HuH-7.5 (cell line): ENCODE measurements at regions not wholly inside any gene's neighbourhood (a gene's known extent, or its start where the extent isn't known, plus 50 kb on each side); places are given as distances from the start of the nearest gene placed in this dataset.
A peak's percentile ranks its signal among the peaks of the same experiment; 100 is the strongest.
"Not testable (repeated sequence)": the region's sequence is repeated elsewhere in the genome, so short reads cannot be mapped to it uniquely, and the experiment has no call there.

Experiments used
- DNase-seq: peaks from one replicate; pipeline ENCODE4 v3.0.0; 2011; ENCODE audit warnings: low spot score

DNA sequence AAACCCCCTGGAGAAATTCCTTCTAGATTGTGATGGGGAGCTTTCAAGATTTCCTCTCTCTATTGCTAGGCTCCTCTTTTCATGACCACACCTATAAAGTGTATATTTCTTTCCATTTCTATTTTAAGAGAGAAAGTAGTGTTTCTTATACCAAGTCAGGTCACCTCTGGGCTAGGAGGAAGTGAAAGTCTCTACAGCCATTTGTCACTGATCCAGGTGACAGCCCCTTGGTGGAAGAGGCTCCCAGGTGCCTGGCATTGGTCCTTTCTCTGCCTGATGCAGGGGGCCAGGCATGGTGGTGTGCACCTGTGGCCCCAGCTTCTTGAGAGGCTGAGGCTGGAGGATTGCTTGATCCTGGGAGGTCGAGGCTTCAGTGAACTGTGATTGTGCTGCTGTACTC, 64.7 kb downstream of the DHCR7 start:
- no peak for DNase-seq

DNA sequence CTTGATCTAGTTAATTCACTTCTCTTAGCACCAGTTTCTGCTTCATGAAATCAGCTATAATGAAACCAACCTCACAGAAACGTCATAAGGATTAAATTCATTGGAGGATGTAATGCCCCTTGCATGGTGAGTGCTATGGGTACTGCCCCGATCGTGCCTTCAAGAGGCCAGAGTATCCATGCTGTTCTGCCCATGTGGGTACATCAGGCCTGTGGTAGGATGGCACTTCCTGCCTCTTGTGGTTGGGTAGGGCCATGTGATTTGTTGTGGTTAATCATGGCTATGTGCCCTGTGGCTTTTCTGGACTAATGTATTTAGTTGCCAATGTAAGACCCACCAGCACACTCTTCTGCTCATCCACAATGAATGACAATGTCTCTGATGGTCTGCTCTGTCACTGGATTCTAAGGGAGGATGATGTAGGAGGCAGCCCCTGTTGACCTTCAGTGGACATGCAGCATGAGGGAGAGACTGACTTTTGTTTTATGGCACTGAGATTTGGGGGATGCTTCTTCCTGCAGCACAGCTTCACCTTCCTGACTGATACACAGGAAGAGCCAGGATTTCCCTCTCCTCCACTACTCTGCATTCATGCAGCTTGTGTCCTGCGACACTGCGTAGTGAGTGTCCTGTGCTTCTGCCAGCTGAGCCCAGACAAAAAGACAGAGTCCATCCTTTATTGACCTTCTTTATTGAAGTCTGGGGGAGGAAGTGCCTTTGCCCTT, 66.2 kb downstream of the DHCR7 start:
- no peak for DNase-seq

DNA sequence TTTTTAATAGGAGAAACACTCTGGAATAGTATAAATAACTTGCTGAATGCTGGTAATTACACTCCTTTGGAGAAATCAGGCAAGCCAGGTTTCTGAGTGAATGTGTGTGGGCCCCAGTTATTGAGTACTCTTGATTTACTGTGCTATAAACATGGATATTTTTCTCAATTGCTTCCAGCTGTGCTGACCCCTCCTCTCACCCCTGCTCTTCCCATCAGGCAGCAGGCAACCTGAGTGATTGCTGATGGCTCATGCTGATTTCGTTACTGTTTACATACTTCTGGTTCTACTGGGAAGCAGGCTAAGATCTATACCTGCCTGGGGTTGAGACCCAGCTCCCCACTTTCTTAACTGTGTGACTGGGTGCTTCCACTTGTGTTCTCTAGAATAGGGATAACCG, 68.5 kb downstream of the DHCR7 start:
- DNase-seq: no peak

DNA sequence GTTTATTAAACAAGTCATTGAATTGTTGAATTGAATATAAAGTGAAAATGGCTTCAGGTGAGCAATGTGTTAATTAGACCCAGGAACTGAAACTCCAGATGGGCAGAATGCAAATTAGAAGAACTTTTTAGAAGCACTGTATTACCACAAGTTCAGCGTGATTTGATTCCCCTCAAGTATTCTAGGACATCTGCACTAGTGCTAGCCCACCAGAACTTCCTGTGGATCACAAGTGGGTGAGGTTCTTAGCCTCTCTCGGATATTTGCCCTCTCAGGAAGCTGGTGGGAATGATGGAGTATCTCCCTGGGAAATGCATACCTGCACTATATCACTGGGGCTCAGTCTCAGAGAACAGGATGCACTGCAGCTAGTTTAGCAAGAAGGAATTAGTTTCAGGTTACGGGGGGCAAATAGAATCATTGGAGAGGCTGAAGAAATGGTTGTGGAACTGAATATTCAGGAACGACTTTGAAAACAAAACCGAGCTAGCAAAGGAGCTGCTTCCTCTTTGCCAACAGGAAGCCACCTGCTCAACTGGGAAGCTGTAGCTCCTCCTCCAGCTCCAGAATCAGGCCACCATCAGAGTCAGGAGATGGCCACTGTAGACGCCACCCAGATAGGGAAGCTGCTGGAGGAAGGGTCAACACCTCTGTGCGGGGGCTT, 74.3 kb downstream of the DHCR7 start:
- DNase-seq: no peak

DNA sequence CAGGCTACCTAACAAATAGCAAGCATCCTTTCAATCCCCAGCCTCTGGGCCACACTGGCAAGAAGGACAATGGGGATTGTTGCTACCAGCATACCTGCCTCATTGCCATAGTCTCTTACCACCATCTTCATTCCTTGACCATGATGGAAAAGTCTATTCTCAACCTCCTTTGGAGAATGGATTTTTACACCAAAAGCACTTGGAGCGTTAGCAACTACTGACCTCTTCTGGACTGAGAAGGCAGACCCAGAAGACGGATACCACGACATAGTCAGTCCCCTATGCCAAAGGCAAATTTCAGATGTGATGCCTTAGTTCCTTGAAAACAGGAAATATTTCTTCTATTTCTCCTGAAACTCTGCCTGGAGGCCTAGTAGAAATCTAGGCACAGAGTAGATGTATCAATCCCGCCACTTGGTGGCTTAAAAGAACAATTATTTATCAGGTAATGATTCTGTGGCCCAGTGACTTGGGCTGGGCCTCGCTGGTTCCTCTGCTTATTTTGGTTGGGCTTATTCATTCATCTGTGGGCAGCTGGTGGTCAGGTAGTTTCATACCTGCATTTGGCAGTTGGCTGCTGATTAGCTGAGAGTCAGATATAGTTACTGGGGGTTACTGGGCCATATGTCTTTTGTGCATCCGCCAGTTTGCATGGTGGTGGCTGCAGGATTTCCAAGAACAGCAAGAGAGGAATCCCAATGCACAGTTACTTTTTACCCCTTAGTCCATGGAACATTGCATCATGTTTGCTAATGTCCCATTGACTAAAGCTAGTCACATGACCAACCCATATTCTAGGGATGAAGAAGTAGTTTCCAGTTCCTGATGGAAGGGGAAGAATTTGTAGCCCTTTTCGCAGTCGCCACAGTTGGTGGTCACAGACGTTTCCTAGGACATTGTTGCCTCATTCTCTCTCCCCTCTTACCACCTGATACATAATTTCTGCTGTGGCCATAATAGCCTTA, 75.2 kb downstream of the DHCR7 start:
- peak; percentile 60 for DNase-seq

DNA sequence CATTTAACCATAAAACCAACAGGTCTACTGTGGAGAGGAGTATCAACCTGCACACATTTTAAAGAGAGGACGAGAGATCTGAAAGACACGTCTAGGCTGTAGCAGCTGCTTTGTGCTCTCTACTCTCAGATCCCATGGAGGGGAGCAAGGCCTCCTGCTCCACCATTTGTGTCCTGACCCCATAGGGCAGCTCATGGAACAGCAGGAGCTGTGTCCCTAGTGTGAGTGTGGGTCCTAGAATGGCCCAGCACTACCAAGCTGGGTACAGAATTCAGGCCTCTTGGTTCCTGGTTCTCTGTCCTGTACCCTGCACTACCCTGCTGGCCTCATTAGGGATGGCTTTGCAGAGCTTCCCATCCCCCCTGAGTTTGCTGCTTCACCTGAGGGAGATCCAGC, 76.5 kb downstream of the DHCR7 start:
- DNase-seq: no peak

DNA sequence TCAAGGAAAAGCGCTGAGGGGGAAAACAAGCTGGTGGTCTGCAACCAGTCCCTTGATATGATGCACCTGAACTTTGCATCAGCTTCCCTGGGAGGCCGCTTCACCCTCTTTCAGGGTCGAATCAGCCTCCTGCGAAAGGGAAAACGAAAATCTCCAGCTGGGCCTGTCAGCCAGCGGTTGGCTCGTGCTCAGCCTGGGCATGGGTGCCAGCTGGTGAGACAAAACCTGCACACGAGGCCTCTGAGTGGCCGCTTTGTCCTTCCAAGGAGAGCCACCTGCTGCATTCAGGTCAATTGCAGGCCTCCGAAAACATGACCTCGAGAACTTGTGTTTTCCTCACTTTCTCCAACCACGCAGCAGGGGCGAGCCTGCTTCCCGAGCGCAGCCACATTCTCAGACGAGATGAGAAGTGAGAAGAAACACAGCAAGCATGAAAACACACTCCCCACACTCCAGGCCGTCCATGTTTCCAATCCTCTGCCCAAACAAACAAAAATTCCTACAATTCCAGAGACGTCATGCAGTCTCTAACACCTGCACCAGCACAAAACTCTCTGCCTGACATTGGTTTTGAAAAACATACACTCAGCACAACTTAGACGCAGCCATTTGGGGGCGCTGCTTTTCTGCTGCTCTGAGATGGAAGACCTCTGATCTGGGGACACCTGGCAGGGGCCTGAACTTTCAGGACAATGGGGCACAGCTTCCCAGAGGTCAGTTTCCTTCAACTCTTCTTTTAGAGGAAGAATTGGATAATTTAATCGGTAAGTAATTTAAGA, 77.1 kb downstream of the DHCR7 start:
- DNase-seq: no peak

DNA sequence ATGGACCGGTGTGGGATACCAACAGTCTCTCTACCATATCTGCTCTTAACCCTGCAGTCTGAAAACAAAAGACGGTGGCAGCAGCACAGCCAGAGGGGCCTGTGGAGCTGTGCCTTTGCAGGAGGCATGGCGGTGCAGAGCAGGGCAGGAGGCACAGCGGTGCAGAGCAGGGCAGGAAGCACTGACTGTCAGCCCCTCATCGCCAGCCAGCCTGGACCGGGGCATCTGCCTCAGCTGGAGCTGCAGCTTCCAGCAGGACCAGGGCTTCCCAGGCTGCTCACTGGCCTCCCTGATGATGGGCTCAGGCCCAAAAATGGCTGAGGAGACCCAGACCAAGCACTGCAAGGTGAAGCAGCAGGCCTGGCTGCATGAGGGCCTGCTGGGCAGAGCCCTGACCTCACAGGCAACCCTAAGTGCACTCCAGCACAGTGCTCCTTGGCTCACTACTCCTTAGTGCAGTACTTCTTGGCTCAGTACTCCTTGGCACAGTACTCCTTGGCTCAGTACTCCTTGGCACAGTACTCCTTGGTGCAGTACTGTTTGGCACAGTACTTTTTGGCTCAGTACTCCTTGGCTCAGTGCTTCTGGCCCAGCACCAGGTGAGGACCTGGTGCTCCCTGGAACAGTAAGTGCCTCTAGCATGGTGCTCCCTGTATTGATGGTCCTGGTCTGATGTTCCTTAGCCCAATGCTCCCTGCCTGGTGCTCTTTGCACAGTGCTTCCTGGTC, 78.0 kb downstream of the DHCR7 start:
- no peak for DNase-seq

DNA sequence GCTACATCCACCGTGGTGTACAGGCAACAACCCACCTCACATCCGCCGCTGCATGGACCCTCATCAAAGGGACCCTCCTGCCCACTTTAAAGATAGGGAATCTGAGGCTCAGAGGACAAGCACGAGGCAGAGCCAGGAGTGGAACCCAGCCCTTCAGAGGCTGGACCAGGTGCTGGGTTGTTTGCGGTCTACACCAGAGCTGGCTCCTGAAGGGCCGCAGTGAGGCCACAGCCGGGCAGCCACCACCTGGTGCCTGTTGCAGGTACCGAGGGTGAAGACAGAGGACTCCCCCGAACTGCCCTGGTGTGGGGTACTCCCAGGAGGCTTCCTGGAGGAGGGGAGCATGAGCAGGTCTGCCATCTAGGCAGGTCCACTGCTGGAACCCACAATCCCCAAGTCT, 78.8 kb downstream of the DHCR7 start:
- DNase-seq: no peak

DNA sequence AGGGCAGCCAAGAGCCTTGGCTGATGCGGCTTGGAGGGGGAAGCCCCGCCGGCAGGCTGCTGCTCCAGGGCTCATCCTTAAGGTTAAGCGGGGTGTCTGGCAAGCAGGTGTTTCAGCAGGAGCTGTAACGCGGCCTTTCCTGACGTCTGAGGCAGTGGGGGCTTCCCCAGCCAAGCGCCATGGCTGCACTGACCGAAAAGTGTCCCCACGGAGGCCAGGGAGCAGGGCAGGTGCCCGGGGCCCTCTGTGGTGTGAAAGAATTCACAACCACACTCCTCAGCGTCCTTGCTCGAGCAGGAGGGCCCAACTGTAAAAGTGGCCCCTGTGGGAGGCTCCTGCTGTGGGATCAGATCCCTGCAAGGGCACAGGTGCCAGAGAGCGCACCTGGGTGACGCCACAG, 79.2 kb downstream of the DHCR7 start:
- DNase-seq: no peak

DNA sequence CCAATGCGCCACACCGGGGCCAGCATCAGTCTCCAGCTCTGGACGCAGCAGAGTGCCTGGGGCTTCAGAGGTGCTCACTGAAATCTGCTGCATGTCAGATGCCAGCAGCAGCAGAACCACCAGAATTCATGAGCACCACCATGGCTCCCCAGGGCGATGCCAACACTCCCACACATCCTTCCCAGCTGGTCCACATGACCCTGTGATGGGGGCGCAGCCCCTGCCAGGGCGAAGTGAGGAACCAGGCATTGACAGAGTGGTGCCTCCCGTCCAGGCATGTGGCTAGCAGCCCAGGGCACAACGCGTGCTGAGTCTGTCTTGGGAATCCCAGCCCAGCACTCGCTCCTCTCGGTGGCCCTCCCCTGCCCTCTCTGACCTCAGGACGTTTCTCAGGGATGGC, 80.4 kb downstream of the DHCR7 start:
- no peak for DNase-seq

DNA sequence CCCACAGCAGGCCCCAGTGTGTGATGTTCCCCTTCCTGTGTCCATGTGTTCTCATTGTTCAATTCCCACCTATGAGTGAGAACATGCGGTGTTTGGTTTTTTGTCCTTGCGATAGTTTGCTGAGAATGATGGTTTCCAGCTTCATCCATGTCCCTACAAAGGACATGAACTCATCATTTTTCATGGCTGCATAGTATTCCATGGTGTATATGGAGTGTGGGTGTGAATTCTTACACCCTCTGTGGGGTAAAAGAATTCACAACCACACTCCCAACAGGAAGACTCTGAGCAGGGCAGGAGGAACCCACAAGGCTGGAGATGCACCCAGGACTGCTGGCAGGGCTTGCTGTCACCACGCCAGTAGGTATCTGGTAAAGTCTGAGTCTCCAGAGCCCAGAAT, 80.9 kb downstream of the DHCR7 start:
- not testable (repeated sequence) for DNase-seq

DNA sequence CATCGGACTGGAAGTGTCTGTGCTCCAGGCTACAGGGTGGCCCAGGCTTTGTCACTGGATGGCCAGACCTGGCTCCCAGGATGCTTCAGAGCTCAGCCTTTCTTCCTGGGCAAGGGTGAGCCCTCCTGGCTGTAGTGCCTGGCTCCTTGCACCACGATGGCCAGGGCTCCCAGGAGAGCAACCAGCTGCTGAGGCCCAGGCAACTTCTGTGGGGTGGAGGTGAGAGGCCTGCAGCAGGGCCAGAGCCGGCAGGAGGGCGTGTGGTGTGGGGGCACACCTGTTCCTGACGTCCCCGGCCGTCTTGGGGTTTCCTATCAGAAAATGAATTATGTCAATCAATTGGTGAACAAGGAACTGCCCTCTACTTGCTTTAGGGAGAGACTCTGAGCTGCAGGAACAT, 82.1 kb downstream of the DHCR7 start:
- no peak for DNase-seq

DNA sequence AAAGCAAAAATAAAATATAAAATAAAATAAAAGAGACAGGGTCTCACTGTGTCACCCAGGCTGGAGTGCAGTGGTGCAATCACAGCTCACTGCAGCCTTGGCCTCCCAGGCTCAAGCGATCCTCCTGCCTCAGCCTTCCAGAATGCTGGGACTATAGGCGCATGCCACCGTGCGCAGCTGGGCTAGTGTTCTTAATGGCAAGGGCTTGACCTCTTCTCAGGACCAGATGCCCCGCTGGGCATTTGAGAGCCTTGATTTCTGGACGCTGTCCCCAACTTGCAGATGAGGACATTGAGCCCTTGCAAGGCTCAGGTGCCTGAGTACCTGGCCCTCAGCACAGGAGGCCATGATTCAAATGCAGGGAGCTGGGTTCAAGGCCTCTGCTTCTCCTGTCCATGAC, 82.6 kb downstream of the DHCR7 start:
- no peak for DNase-seq

DNA sequence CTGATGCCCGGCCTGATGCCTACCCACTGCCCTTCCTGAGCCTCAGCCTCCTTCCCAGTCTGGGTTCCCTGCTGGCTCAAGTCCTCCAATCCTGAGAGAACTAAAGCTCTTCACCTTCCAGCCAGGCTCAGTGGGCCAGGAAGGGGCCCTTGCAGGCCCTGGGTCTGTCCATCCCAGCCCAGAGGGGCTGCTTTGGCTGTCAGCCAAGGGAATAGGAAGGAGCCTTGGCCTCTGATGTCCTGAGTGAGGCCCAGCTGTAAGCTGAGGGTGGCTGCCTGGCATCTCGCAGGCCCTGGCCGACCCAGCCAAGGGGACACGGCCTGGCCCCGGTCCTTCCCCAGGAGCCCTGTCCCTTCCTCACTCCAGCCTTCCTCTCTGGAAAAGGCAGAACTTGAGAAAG, 83.4 kb downstream of the DHCR7 start:
- no peak for DNase-seq

DNA sequence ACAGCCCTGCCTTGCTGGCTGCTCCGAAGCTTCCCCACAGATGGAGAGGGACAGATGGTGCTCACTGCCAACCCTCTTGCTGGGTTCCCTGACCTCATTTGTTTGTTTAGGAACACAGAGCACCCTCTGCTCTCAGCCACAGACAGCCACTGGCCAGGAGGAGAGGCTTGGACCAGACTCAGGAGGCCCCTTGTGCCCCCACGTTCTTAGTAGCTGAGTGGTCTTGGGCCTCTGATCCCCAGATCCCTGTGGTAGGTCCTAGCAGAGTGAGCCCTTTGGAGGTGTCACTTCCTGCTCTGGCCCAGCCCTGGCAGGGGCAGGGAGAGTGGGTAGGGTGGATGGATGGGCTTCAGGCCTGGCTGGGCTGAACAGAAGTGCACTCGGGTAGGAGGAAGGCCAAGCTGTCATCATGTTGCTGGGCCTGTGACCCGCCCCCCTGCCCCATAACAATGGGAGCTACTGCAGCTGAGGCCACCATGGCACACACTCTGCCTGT, 84.0 kb downstream of the DHCR7 start:
- DNase-seq: no peak

DNA sequence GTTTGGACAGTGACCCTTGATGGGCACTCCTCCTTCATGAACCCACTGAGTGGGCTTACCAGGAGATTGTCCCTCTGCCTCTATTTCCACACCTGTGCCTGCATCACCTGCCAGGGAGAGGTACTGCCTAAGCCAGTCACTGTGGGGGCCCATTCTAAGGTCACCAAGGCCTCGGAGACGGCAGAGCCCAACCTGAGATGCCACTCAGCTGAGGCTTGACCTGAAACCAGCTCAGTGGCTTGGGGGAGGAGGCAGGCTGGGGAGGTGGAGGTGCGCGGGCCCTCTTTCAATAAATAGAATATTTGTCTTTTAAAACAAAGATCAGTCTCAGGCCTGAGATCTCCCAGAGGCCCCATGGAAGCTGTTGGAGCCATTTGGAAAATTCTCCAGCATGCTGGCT, 84.5 kb downstream of the DHCR7 start:
- DNase-seq: no peak

DNA sequence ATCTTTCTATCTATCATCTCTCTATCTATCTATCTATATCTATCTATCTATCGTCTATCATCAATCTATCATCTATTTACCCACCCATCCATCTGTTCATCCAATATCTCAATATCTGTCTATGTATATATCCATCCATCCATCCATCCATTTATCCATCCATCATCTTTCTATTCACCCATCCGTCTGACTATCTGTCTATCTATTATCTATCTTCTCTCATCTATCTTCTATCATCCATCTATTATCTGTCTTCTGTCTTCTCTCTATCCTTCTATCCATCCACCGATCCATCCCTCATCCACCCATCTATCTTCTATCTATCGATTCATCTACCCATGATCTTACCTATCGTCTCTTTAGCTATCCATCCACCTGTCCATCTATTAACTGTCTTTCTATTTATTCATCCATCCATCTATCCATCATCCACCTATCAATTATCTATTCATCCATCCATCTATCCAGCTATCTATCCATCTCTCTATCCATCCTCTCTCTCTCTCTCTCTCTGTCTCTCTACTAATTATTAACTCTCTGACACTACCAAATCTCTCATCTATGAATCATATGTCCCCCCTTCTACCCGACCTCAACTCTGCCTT, 89.1 kb downstream of the DHCR7 start:
- DNase-seq: no peak

DNA sequence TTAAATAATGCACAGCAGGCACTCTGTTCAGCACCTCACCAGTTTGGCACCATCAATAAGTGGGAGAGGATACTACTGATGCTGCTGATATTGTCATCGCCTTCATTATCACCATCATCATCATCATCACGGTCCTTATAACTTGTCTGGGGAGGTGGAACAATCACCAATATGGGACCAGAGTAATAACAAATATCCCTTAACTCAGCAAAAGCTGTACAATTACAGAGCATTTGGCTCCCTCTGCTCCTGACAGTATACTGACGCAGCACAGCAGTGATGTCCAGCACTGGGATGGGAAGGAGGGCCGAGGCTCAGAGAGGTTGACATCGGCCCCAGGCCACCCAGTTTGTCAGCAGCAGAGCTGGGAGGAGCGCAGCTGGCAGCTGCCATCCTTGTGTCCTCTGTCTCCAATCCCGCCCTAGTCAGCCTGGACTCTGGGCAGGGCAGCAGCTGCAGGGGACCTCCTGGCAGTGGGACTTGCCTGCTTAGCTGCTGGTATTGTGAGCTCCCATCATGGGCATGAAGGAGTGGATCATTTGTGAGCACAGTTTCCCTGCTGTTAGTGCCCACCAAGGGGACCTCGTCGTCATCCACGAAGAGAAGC, 90.0 kb downstream of the DHCR7 start:
- no peak for DNase-seq

DNA sequence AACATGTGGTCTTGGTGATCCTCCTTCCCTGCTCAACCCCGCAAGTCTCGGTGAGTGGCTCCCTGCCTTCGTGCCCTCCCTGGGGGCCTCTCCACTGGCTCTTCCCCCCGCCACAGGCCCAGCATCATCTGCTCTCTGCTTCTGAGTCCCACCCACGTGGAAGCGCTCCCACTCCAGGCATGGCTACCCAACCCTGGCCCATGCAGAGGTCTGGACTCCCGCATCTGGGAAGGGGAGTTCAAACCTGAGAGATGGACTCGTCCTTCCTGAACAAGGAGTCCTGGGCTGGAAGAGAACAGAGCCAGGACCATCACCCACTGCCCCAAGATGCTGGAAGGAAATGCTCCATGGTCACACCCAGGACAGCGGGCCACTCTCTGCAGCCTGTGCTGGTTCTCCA, 90.8 kb downstream of the DHCR7 start:
- DNase-seq: no peak
